Panc1 (cell line): ENCODE measurements at regions not wholly inside any gene's neighbourhood (a gene's known extent, or its start where the extent isn't known, plus 50 kb on each side); places are given as distances from the start of the nearest gene placed in this dataset.

Experiments used
- ATAC-seq: fragments of 200-7000 bp; cut with Tn5 transposase; 2 replicates; pipeline ENCODE4 v1.9.1; 2020; ENCODE audit warnings: mild to moderate bottlenecking, moderate library complexity
- BruUV-seq: library from RNA; stranded (reverse); fragments of 400-500 nt; replicated peaks from 2 replicates; lab custom pipeline; 2021; lab: Mats Ljungman, UMichigan
- CTCF ChIA-PET: fragments of 300-600 bp; sonication (Branson Sonifier 250); formaldehyde crosslinking; loops from one replicate; lab custom pipeline; 2022; ENCODE audit warnings: antibody characterized with exemption; lab: Charles Lee
- POLR2A ChIA-PET: fragments of 300-600 bp; sonication (Branson Sonifier 250); formaldehyde crosslinking; loops from one replicate; lab custom pipeline; 2022; ENCODE audit warnings: antibody characterized with exemption; lab: Charles Lee
- DNase-seq: peaks from one replicate; pipeline ENCODE4 v3.0.0-alpha.2; 2010; ENCODE audit warnings: low read depth, low spot score
- H3K27ac ChIP-seq: 2 replicates; pipeline ENCODE4 v1.5.1; 2011; ENCODE audit warnings: mild to moderate bottlenecking, low read length, inconsistent platforms
- H3K27me3 ChIP-seq: fragments of 200-500 bp; sonication (Bioruptor generic); 2 replicates; pipeline ENCODE4 v1.6.0; 2014; ENCODE audit warnings: low read length, inconsistent platforms; ENCODE audit not compliant: control insufficient read depth, insufficient read depth
- H3K36me3 ChIP-seq: fragments of 200-500 bp; sonication (Bioruptor generic); 2 replicates; pipeline ENCODE4 v1.5.1; 2014; ENCODE audit warnings: inconsistent platforms, mild to moderate bottlenecking, low read length, moderate library complexity; ENCODE audit not compliant: control insufficient read depth, insufficient read depth
- H3K4me1 ChIP-seq: 2 replicates; pipeline ENCODE4 v1.5.1; 2011; ENCODE audit warnings: inconsistent platforms, mild to moderate bottlenecking, low read length, moderate library complexity; ENCODE audit not compliant: control insufficient read depth, insufficient read depth
- H3K4me3 ChIP-seq, 2 experiments: 2 replicates each; pipeline ENCODE4 v1.5.1; 2011 to 2012; ENCODE audit warnings: low read depth in 2 of 2, low read length in 2 of 2, mild to moderate bottlenecking in 2 of 2, inconsistent platforms in 1 of 2, moderate library complexity in 1 of 2
- H3K9me3 ChIP-seq: fragments of 200-500 bp; sonication (Bioruptor generic); 2 replicates; pipeline ENCODE4 v1.5.1; 2014; ENCODE audit warnings: low read depth, mild to moderate bottlenecking, inconsistent platforms, low read length, moderate library complexity; ENCODE audit not compliant: control insufficient read depth, insufficient read depth
- CTCF ChIP-seq: fragments of 450-650 bp; IDR thresholded peaks from 2 replicates; pipeline ENCODE4 v1.5.1; 2017; ENCODE audit warnings: mild to moderate bottlenecking
- POLR2AphosphoS5 ChIP-seq: IDR thresholded peaks from 2 replicates; pipeline ENCODE4 v1.6.1; 2012; ENCODE audit warnings: mild to moderate bottlenecking, low read depth, low read length, moderate library complexity
- REST ChIP-seq, 2 experiments: IDR thresholded peaks; 2 replicates each; pipeline ENCODE4 v1.6.1; 2011 to 2012; ENCODE audit warnings: low read depth in 2 of 2, control low read depth in 1 of 2, low read length in 1 of 2, mild to moderate bottlenecking in 1 of 2, moderate library complexity in 1 of 2; ENCODE audit not compliant: insufficient read depth in 1 of 2
- SIN3A ChIP-seq: IDR thresholded peaks from 2 replicates; pipeline ENCODE4 v1.6.1; 2012; ENCODE audit warnings: low read depth, mild to moderate bottlenecking, low read length, moderate library complexity, borderline replicate concordance; ENCODE audit not compliant: insufficient read depth
- TCF7L2 ChIP-seq: IDR thresholded peaks from 2 replicates; pipeline ENCODE4 v1.6.1; 2011; ENCODE audit warnings: mild to moderate bottlenecking, low read depth, low read length, inconsistent platforms
- in situ Hi-C: cut with HindIII; loops from 2 replicates; pipeline ENCODE4 v1.10.0; 2016; ENCODE audit warnings: low sequenced_read_pairs, low pct_unique_long_range_greater_than_20kb
- intact Hi-C: fragments of 100-400 bp; cut with micrococcal nuclease; formaldehyde crosslinking; loops from one replicate; pipeline ENCODE4 v1.10.0; 2022; ENCODE audit not compliant: unreplicated experiment

- no peak overlapping the region for H3K27ac ChIP-seq
- intact Hi-C loops (no loop called here), in situ Hi-C loops (no loop called here)
- no peaks in the 10 kb centered on the region for H3K9me3 ChIP-seq
- ATAC-seq, result no peak
- CTCF ChIA-PET, result no interaction called here
- no peak overlapping the region for H3K4me3 ChIP-seq
- no peaks in the 10 kb centered on the region for H3K27me3 ChIP-seq
- no peaks in the 10 kb centered on the region for H3K36me3 ChIP-seq
- no peak for TF ChIP-seq POLR2AphosphoS5
- TF ChIP-seq SIN3A, result no peak
- TF ChIP-seq TCF7L2, result no peak
- no peak for TF ChIP-seq REST (IDR thresholded peaks at IDR 0.05; ENCODE audit: insufficient read depth in 1 of 2, low read depth in 2 of 2, low read length in 1 of 2)
- no peak for TF ChIP-seq CTCF
- BruUV-seq, result no TSS peak
- H3K4me1 ChIP-seq, result no peaks in the 10 kb centered on the region
- POLR2A ChIA-PET, result no interaction called here
- DNase-seq, result no peak
Observed at GRCh38 chr7:93015101-93015778, 102.5 kb downstream of the SAMD9 start.

- ChIA-PET CTCF (no interaction called here), POLR2A (no interaction called here)
- ATAC-seq (no peak), DNase-seq (no peak)
- in situ Hi-C loops, result no loop called here
- no peaks in the 10 kb centered on the region for H3K4me1 ChIP-seq
- no peak overlapping the region for H3K4me3 ChIP-seq
- no peaks in the 10 kb centered on the region for H3K9me3 ChIP-seq
- BruUV-seq, result no TSS peak
- no peak overlapping the region for H3K27ac ChIP-seq
- H3K36me3 ChIP-seq, result no peaks in the 10 kb centered on the region
- intact Hi-C loops, result no loop called here
- no peaks in the 10 kb centered on the region for H3K27me3 ChIP-seq
- TF ChIP-seq SIN3A (no peak), REST (IDR thresholded peaks at IDR 0.05; ENCODE audit: insufficient read depth in 1 of 2, low read depth in 2 of 2, low read length in 1 of 2) (no peak), POLR2AphosphoS5 (no peak), TCF7L2 (no peak), CTCF (no peak)
Observed at GRCh38 chr7:93014410-93014809, 103.4 kb downstream of the SAMD9 start.
